Endothelial cell of umbilical vein (primary cell): ENCODE measurements at regions not wholly inside any gene's neighbourhood (a gene's known extent, or its start where the extent isn't known, plus 50 kb on each side); places are given as distances from the start of the nearest gene placed in this dataset.

Experiments
- BruUV-seq: library from RNA; stranded (reverse); fragments of 400-500 nt; replicated peaks from 2 replicates; lab custom pipeline; 2021; lab: Mats Ljungman, UMichigan
- CTCF ChIA-PET: fragments of 300-600, 350-600 bp; sonication (Branson Sonifier 250); formaldehyde crosslinking; loops from one replicate; lab custom pipeline; 2021; ENCODE audit warnings: antibody characterized with exemption, inconsistent platforms; lab: Charles Lee
- POLR2A ChIA-PET: fragments of 300-600, 350-600 bp; sonication (Branson Sonifier 250); formaldehyde crosslinking; loops from one replicate; lab custom pipeline; 2021; ENCODE audit warnings: antibody characterized with exemption, inconsistent platforms; lab: Charles Lee
- DNase-seq: peaks from one replicate; pipeline ENCODE4 v3.0.0-alpha.2; 2011; ENCODE audit warnings: low read depth, low spot score
- FAIRE-seq: peaks from 2 replicates; lab custom pipeline; 2011; peaks lifted over from hg19 to GRCh38; lab: Jason Lieb, UNC
- H2AFZ ChIP-seq: 2 replicates; pipeline ENCODE4 v1.6.0; 2012; ENCODE audit warnings: low read depth, low read length, control low read depth, inconsistent platforms
- H3K27ac ChIP-seq: 2 replicates; pipeline ENCODE4 v1.5.1; 2011; ENCODE audit warnings: low read depth, mild to moderate bottlenecking, control low read depth, low read length, moderate library complexity; ENCODE audit not compliant: insufficient read depth
- H3K27me3 ChIP-seq, 2 experiments: 2 replicates each; pipeline versions ENCODE4 v1.6.0 to v1.6.1; 2011; ENCODE audit warnings: low read length in 2 of 2, mixed read lengths in 1 of 2; ENCODE audit not compliant: control insufficient read depth in 2 of 2, insufficient read depth in 2 of 2
- H3K36me3 ChIP-seq, 2 experiments: 2 replicates in 1 of 2; 3 replicates in 1 of 2; pipeline ENCODE4 v1.5.1; 2011; ENCODE audit warnings: low read length in 2 of 2, mild to moderate bottlenecking in 1 of 2, moderate library complexity in 1 of 2; ENCODE audit not compliant: control insufficient read depth in 2 of 2, insufficient read depth in 2 of 2; ENCODE audit errors: extremely low read depth in 1 of 2
- H3K4me1 ChIP-seq: 3 replicates; pipeline ENCODE4 v1.5.1; 2011; ENCODE audit warnings: mild to moderate bottlenecking, low read length; ENCODE audit not compliant: control insufficient read depth, insufficient read depth; ENCODE audit errors: extremely low read depth
- H3K4me2 ChIP-seq: 2 replicates; pipeline ENCODE4 v1.6.1; 2011; ENCODE audit warnings: low read length, control low read depth, mixed read lengths; ENCODE audit not compliant: insufficient read depth
- H3K4me3 ChIP-seq, 3 experiments: fragments of 200-600 bp in 1 of 3; sonication (generic), shearing (Covaris generic) in 1 of 3; replicated peaks in 1 of 3; 2 replicates each; pipeline ENCODE4 v1.5.1; 2011 to 2016; ENCODE audit warnings: control low read depth in 3 of 3, low read length in 3 of 3, mild to moderate bottlenecking in 2 of 3, inconsistent platforms in 1 of 3, low read depth in 1 of 3, moderate library complexity in 1 of 3; ENCODE audit not compliant: insufficient read depth in 1 of 3
- H3K79me2 ChIP-seq: 2 replicates; pipeline ENCODE4 v1.6.0; 2012; ENCODE audit warnings: low read length, inconsistent platforms; ENCODE audit not compliant: control insufficient read depth, insufficient read depth
- H3K9ac ChIP-seq: replicated peaks from 2 replicates; pipeline ENCODE3; 2011; ENCODE audit warnings: low read length, control low read depth; ENCODE audit not compliant: insufficient read depth; ENCODE audit errors: extremely low read depth
- H3K9me1 ChIP-seq: replicated peaks from 3 replicates; pipeline ENCODE4 v1.6.0; 2011; ENCODE audit warnings: mild to moderate bottlenecking, low read length; ENCODE audit not compliant: control insufficient read depth, insufficient read depth; ENCODE audit errors: extremely low read depth
- H3K9me3 ChIP-seq: replicated peaks from 2 replicates; pipeline ENCODE4 v1.5.1; 2012; ENCODE audit warnings: low read length, inconsistent platforms; ENCODE audit not compliant: control insufficient read depth, insufficient read depth
- H4K20me1 ChIP-seq: replicated peaks from 2 replicates; pipeline ENCODE3; 2011; ENCODE audit warnings: mild to moderate bottlenecking, low read length; ENCODE audit not compliant: control insufficient read depth, insufficient read depth; ENCODE audit errors: extremely low read depth
- CTCF ChIP-seq, 2 donors: IDR thresholded peaks; 1 replicate in 1 of 2; 2 replicates in 1 of 2; pipeline ENCODE4 v1.5.1; 2011; ENCODE audit warnings: low read length in 2 of 2, mild to moderate bottlenecking in 2 of 2, moderate library complexity in 2 of 2, control low read depth in 1 of 2, inconsistent platforms in 1 of 2, low read depth in 1 of 2; ENCODE audit not compliant: insufficient read depth in 1 of 2; ENCODE audit errors: extremely low read depth in 1 of 2
- EZH2 ChIP-seq: IDR thresholded peaks from 2 replicates; pipeline ENCODE4 v1.6.1; 2012; ENCODE audit warnings: borderline replicate concordance, low read depth, mild to moderate bottlenecking, moderate library complexity, low read length, inconsistent platforms; ENCODE audit not compliant: severe bottlenecking
- FOS ChIP-seq: IDR thresholded peaks from 2 replicates; pipeline ENCODE4 v1.6.1; 2011; ENCODE audit warnings: mild to moderate bottlenecking, low read length, moderate library complexity, borderline replicate concordance; ENCODE audit not compliant: insufficient read depth
- GATA2 ChIP-seq: IDR thresholded peaks from 2 replicates; pipeline ENCODE4 v1.7.0; 2011; ENCODE audit warnings: low read depth, mild to moderate bottlenecking, moderate library complexity, mixed read lengths, low read length; ENCODE audit not compliant: insufficient read length, insufficient read depth
- JUN ChIP-seq: IDR thresholded peaks from 2 replicates; pipeline ENCODE4 v1.6.1; 2011; ENCODE audit warnings: borderline replicate concordance, low read depth; ENCODE audit not compliant: insufficient read length, insufficient read depth
- MAX ChIP-seq: IDR thresholded peaks from 2 replicates; pipeline ENCODE4 v1.6.1; 2011; ENCODE audit not compliant: insufficient read depth, insufficient read length
- MYC ChIP-seq: IDR thresholded peaks from one replicate; pipeline ENCODE4 v1.6.1; 2011; ENCODE audit warnings: mild to moderate bottlenecking, low read depth, low read length
- POLR2A ChIP-seq: IDR thresholded peaks from 2 replicates; pipeline ENCODE4 v1.6.1; 2012; ENCODE audit warnings: low read depth, mild to moderate bottlenecking, control low read depth, low read length
- POLR2AphosphoS5 ChIP-seq: IDR thresholded peaks from 2 replicates; pipeline ENCODE4 v1.6.1; 2012; ENCODE audit warnings: low read depth, mild to moderate bottlenecking, control low read depth, low read length, moderate library complexity; ENCODE audit not compliant: insufficient read depth
- dilution Hi-C: fragments of 300-500 bp; cut with MboI; formaldehyde crosslinking; loops from one replicate; pipeline ENCODE4 v1.15.0; 2019; ENCODE audit warnings: low sequenced_read_pairs; ENCODE audit not compliant: extremely low pct_ligation_motif_present
- intact Hi-C: fragments of 100-400 bp; cut with micrococcal nuclease; formaldehyde crosslinking; loops from one replicate; pipeline ENCODE4 v1.10.0; 2022

GRCh38 chr1:29831500-29832117 is 595.3 kb downstream of the PTPRU start:
- DNase-seq (no peak), FAIRE-seq (no peak)
- H3K79me2 ChIP-seq, result no peaks in the 10 kb centered on the region
- H3K4me1 ChIP-seq, result no peaks in the 10 kb centered on the region
- CTCF ChIA-PET, result no interaction called here
- H4K20me1 ChIP-seq, result no peaks in the 10 kb centered on the region
- TF ChIP-seq POLR2A (no peak), MYC (no peak), POLR2AphosphoS5 (no peak), CTCF (IDR thresholded peaks at IDR 0.05; ENCODE audit: extremely low read depth in 1 of 2, insufficient read depth in 1 of 2, low read depth in 1 of 2, low read length in 2 of 2) (no peak), FOS (no peak), EZH2 (no peak), MAX (no peak), GATA2 (no peak), JUN (no peak)
- H3K4me2 ChIP-seq, result no peak overlapping the region
- POLR2A ChIA-PET, result no interaction called here
- no peaks in the 10 kb centered on the region for H3K9me3 ChIP-seq
- dilution Hi-C loops (no loop called here), intact Hi-C loops (no loop called here)
- H3K4me3 ChIP-seq, result no peak overlapping the region
- H3K36me3 ChIP-seq, result no peaks in the 10 kb centered on the region
- H3K27me3 ChIP-seq, result no peaks in the 10 kb centered on the region
- H3K27ac ChIP-seq, result no peak overlapping the region
- H3K9me1 ChIP-seq, result no peaks in the 10 kb centered on the region
- H2AFZ ChIP-seq, result no peak overlapping the region
- BruUV-seq, result no TSS peak
- no peak overlapping the region for H3K9ac ChIP-seq
